ENCODE measurements at regions not wholly inside any gene's neighbourhood (a gene's known extent, or its start where the extent isn't known, plus 50 kb on each side); places are given as distances from the start of the nearest gene placed in this dataset.
"Not testable (repeated sequence)": the region's sequence is repeated elsewhere in the genome, so short reads cannot be mapped to it uniquely, and the experiment has no call there.

DNA sequence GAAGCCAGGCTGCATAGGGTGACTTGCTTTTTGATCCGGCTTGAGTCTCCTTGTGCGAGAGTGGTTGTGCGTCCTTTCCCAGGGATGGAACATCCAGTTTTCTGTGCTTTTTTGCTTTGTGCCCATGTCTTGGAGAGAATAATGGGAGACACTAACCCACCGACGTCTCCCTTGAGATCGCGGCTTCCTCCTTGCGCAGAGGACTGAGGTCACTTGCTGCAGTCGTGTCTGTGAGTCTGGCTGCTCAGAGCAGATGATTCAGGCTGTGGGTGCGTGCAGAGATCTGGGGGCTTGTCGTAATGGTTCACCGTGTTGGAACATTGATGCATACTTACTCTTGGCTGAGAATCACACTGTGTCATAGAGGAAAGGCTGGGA, 164.5 kb upstream of the CACNA1E start:
- TF ChIP-seq, protein P1, sequence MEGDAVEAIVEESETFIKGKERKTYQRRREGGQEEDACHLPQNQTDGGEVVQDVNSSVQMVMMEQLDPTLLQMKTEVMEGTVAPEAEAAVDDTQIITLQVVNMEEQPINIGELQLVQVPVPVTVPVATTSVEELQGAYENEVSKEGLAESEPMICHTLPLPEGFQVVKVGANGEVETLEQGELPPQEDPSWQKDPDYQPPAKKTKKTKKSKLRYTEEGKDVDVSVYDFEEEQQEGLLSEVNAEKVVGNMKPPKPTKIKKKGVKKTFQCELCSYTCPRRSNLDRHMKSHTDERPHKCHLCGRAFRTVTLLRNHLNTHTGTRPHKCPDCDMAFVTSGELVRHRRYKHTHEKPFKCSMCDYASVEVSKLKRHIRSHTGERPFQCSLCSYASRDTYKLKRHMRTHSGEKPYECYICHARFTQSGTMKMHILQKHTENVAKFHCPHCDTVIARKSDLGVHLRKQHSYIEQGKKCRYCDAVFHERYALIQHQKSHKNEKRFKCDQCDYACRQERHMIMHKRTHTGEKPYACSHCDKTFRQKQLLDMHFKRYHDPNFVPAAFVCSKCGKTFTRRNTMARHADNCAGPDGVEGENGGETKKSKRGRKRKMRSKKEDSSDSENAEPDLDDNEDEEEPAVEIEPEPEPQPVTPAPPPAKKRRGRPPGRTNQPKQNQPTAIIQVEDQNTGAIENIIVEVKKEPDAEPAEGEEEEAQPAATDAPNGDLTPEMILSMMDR (IDR thresholded peaks at IDR 0.05; ENCODE audit: low read depth, low read length, missing control alignments): no peak
- in situ Hi-C loops (cut with HindIII; ENCODE audit: low sequenced_read_pairs): no loop called here
- DNase-seq (ENCODE audit: low read depth): no peak
- H3K4me3 ChIP-seq (ENCODE audit: low read depth, low read length): no peak overlapping the region

DNA sequence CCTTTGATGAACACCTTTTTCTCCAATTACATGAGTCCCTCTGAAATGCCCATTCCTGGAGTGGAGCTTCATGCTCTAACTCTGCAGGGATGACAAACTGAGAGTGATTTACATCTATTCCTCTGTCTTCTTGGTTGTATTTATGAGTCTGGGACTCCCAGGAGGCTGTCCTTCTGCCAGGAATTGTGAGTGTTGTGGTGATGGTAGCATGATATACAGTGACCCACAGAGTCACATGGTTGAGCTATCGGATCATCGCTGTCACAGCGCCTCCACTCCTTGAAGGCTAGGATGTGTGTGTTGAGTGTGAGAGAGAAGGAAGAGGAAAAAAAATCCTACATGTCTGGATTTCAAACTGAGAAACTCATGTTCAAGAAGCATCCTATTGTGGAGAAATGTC, 163.4 kb upstream of the CACNA1E start:
- DNase-seq (ENCODE audit: low read depth): no peak
- in situ Hi-C loops (cut with HindIII; ENCODE audit: low sequenced_read_pairs): no loop called here
- TF ChIP-seq, protein P1 (IDR thresholded peaks at IDR 0.05; ENCODE audit: low read depth, low read length, missing control alignments): no peak
- H3K4me3 ChIP-seq (ENCODE audit: low read depth, low read length): no peak overlapping the region

DNA sequence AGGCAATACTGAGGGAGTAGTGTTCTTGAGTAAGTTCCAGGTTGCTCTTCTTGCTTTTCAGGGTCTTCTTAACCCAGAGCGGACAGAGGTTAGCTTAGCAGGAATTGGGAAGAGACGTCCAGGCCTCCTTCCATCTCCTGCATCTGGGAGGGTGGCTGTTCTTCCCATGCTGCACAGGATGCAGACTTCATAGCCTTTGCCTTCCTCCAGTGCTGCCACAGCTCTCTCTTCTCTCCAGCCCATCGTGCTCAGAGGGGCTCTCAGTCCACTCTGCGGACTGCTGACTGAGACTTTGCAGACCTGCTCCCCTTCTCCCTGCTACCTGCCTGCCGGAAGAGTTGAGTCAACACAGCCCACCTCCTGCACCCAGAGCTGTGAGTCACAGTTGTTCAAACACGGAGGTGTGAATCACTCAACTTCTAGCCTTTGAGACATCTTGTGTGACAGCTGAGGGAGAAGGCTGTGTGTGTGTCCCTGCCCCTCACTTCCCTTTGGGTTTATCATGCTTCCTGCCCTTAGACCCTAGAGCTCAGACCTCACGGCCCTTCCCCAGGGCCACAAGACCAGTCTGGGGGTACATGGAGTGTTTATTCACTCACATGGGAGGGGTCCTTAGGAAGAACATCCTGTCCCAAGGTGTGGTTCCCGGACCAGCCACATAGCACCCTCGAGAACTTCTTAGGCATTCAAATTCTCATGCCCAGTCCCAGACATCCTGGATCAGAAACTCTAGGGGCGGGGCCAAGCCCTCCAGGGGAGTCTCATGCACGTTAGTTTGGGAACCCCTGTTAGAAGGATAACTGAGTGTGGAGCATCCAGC, 158.3 kb upstream of the CACNA1E start:
- in situ Hi-C loops (cut with HindIII; ENCODE audit: low sequenced_read_pairs): no loop called here
- H3K4me3 ChIP-seq (ENCODE audit: low read depth, low read length): no peak overlapping the region
- no peak for DNase-seq (ENCODE audit: low read depth)
- TF ChIP-seq, protein P1 (IDR thresholded peaks at IDR 0.05; ENCODE audit: low read depth, low read length, missing control alignments): no peak

DNA sequence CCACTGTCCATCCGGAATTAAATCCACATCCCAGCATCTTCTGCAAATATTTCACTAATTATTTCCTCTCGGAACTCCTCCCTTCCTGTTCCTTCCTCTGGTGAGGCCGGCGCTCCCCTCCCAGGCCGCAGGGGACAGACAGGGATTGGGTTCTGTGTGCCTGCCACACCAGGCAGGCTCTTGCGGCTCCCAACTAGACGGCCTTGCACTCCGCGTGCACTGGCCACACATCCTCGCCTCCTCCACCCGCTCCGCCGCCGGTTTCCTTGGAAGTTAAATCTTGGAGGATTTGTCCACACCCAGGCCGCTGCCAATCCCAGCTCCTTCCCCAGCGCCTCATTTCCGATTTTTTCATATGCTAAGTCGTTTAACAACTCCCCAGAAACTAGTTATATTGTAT, 157.6 kb upstream of the CACNA1E start:
- H3K4me3 ChIP-seq (ENCODE audit: low read depth, low read length); in situ Hi-C loops (cut with HindIII; ENCODE audit: low sequenced_read_pairs); DNase-seq (ENCODE audit: low read depth): not testable (repeated sequence)

DNA sequence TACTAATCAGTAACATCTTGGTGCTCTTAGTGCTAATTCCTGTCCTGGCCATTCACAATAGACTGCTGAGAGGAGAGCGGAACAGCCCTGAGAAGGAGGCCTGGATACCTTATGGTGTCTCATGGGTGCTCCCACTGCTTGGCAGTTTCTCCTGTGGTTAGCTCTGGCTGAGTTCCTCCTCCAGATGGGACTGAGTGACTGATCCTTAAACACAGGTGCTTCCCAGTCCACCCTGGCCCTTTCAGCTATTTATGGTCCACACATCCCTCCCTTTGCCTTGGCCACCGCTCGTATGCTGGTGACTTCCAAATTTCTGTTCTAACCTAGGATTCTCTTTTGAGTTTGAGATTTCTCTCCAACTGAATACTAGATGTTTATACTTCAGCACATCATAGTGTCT, 157.0 kb upstream of the CACNA1E start:
- in situ Hi-C loops (cut with HindIII; ENCODE audit: low sequenced_read_pairs): no loop called here
- TF ChIP-seq, protein P1 (IDR thresholded peaks at IDR 0.05; ENCODE audit: low read depth, low read length, missing control alignments): no peak
- H3K4me3 ChIP-seq (ENCODE audit: low read depth, low read length): no peak overlapping the region
- DNase-seq (ENCODE audit: low read depth): no peak

DNA sequence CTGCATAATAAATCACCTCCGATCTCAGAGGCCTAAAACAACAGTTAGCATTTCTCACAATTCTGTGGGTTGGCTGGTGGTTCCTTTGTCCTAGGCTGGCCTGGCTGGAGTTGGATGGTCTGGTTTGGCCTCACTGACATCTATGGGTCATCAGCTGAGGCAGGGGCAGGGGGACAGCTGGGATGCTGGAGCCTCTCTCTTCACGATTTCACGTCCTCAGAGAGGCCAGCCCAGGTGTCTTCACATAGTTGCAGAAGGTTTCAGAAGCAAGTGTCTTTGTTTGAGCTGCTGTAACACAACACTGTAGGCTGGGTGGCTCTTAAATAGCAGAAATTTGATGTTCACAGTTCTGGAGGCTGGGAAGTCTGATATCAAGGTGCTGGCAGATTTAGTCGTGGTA, 155.5 kb upstream of the CACNA1E start:
- in situ Hi-C loops (cut with HindIII; ENCODE audit: low sequenced_read_pairs): no loop called here
- DNase-seq (ENCODE audit: low read depth): no peak
- no peak overlapping the region for H3K4me3 ChIP-seq (ENCODE audit: low read depth, low read length)
- TF ChIP-seq, protein P1 (IDR thresholded peaks at IDR 0.05; ENCODE audit: low read depth, low read length, missing control alignments): no peak

DNA sequence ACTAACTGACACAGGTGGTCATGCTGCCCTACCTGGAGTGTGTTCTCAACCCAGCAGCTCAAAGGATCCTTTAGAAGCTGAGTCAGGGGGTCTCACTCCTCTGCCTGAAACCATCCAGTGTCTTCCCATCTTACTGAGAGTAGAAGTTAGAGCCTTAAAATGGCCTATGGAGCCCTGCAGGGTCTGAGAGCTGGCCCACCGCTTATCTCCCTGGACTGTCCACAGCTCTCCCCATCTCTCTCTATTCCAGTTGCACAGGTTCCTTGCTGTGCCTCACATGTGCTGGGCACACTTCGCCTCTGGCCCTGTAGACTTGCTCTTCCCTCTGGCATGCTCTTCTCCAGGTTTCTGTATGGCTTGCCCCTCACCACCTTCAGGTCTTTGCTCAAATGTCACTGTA, 148.6 kb upstream of the CACNA1E start:
- no peak for DNase-seq (ENCODE audit: low read depth)
- TF ChIP-seq, protein P1 (IDR thresholded peaks at IDR 0.05; ENCODE audit: low read depth, low read length, missing control alignments): no peak
- in situ Hi-C loops (cut with HindIII; ENCODE audit: low sequenced_read_pairs): no loop called here

More for the DNA sequence above, 148.6 kb upstream of the CACNA1E start:
- H3K4me3 ChIP-seq (ENCODE audit: low read depth, low read length): no peak overlapping the region
